Kidney tubule cell (primary cell): ENCODE measurements at regions not wholly inside any gene's neighbourhood (a gene's known extent, or its start where the extent isn't known, plus 50 kb on each side); places are given as distances from the start of the nearest gene placed in this dataset.

Experiments used
- DNase-seq: peaks from one replicate; pipeline ENCODE4 v3.0.0-alpha.2; 2018; ENCODE audit warnings: low spot score

DNA sequence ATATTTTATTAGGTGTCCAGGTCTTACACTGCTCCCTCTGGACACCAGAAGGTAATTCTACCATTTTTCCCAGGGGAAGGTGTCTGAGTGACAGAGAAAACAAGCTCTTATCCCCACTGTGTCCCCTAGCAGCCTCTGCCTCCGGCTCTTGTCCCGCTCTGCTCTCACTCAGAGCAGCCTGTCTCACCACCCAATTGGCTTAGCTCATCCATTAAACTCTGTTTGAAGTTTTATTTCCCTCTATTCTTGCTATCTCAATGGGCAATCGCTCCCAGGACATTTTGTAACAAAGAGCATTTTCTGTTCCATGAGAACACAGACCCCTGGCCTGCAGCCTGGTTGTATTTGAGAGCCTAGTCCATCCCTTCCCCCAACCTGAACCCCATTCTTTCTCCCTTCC is 90.6 kb upstream of the LDAH start:
- DNase-seq = no peak

GRCh38 chr2:20900052-20900636 is 77.2 kb upstream of the LDAH start:
- DNase-seq = no peak

- no peak for DNase-seq
Measured at GRCh38 chr2:20897874-20898453, 75.1 kb upstream of the LDAH start.

GRCh38 chr2:20897047-20897446 is 74.1 kb upstream of the LDAH start:
- no peak for DNase-seq

DNA sequence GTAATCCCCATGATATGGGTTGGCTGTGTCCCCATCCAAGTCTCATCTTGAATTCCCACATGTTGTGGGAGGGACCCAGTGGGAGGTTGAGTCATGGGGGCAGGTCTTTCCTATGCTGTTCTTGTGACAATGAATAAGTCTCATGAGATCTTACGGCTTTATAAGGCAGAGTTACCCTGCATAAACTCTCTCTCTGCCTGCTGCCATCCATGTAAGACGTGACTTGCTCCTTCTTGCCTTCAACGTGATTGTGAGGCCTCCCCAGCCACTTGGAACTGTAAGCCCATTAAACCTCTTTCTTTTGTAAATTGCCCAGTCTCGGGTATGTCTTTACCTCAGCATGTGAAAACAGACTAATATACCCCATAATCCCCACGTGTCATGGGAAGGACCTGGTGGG is 61.9 kb upstream of the LDAH start:
- no peak for DNase-seq

- DNase-seq = no peak
Measured at GRCh38 chr2:20882466-20883170, 59.7 kb upstream of the LDAH start.

- DNase-seq = no peak
Measured at GRCh38 chr2:20880221-20880771, 57.4 kb upstream of the LDAH start.

DNA sequence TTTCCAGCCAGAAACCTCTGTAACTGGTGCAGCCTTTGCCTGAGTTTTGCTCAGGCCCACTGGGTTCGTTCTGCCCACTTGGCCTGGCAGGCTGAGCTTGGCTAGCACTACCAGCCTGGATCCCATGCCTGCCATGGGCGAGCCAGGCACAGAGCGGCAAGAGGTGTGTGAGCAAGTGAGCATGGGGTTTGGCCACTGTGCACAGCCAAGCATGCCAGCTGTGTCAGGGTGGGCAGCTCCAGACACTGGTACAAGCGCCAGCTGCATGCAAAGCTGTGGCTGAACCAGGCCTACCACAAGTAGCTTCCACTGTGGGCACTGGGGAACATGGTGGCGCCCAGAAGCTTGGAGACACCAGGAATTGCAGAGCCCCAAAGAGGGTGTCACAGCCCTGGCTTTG is 56.3 kb upstream of the LDAH start:
- no peak for DNase-seq

DNA sequence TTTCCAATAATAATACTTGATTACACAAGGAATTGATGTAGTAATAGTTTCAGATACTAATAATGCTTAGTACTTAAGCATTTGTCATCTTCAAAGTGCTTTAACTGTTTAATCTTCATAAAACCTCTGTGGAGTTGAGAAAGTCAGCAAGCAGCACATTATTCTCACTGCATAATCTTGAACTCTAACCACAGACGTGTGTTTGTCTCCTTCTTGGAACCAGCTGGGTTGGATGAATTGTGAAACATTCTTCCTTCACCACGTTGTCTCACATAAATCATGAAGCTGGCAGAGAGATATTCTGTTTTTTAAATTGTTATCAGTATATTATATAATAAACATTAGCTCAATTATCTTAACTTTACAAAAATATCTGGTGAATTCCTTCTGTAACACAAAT is 55.1 kb upstream of the LDAH start:
- DNase-seq = no peak
